ENCODE measurements at regions not wholly inside any gene's neighbourhood (a gene's known extent, or its start where the extent isn't known, plus 50 kb on each side); places are given as distances from the start of the nearest gene placed in this dataset.

DNA sequence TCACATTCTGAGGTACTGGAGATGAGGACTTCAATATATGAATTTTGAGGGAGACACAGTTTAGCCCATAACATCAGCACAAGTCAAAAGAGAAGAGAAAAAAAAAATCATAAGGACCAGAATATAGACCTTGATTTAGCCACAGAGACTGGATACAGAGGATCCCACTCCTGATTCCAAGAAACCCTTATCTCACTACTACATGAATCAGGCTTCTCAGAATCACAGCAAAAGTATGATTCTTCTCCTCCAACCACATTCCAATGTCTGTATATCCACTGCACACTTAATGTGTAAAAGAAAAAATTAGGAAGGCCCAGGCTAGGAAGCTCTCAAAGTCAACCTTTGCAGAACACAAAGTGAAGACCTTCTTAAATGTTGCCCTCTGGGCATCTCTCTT is 610.9 kb downstream of the DTWD2 start:
- H3K27me3 ChIP-seq (ENCODE audit: control insufficient read depth in 2 of 2, insufficient read depth in 1 of 2, low read length in 1 of 2): no peaks in the 10 kb centered on the region
- H3K27ac ChIP-seq (ENCODE audit: low read depth in 1 of 2, low read length in 1 of 2): no peak overlapping the region
- no peaks in the 10 kb centered on the region for H3K36me3 ChIP-seq (ENCODE audit: control insufficient read depth in 2 of 2, insufficient read depth in 2 of 2, low read length in 1 of 2)
- no peaks in the 10 kb centered on the region for H3K4me1 ChIP-seq (ENCODE audit: control insufficient read depth in 2 of 2, insufficient read depth in 2 of 2, low read length in 2 of 2)
- no peak for DNase-seq (ENCODE audit: low read depth in 6 of 9, low spot score in 9 of 9)
- H3K4me3 ChIP-seq (ENCODE audit: low read length in 2 of 2): no peak overlapping the region
- no peaks in the 10 kb centered on the region for H3K9me3 ChIP-seq (ENCODE audit: control insufficient read depth in 2 of 2, insufficient read depth in 1 of 2, low read length in 1 of 2)

- WGBS: 93% methylated on average over 3 of the region's 3 CpGs
- H3K27me3 ChIP-seq (ENCODE audit: control insufficient read depth in 2 of 2, insufficient read depth in 1 of 2, low read length in 1 of 2): no peaks in the 10 kb centered on the region
- H3K4me3 ChIP-seq (ENCODE audit: low read length in 2 of 2): no peak overlapping the region
- H3K27ac ChIP-seq (ENCODE audit: low read depth in 1 of 2, low read length in 1 of 2): no peak overlapping the region
- H3K36me3 ChIP-seq (ENCODE audit: control insufficient read depth in 2 of 2, insufficient read depth in 2 of 2, low read length in 1 of 2): no peaks in the 10 kb centered on the region
- no peaks in the 10 kb centered on the region for H3K4me1 ChIP-seq (ENCODE audit: control insufficient read depth in 2 of 2, insufficient read depth in 2 of 2, low read length in 2 of 2)
- no peak for DNase-seq (ENCODE audit: low read depth in 6 of 9, low spot score in 9 of 9)
- peaks cover 0 to 4% of the 10 kb centered on the region in 2 donors for H3K9me3 ChIP-seq (ENCODE audit: control insufficient read depth in 2 of 2, insufficient read depth in 1 of 2, low read length in 1 of 2)
These were observed 616.1 kb downstream of the DTWD2 start for GRCh38 chr5:118371973-118372831.

DNA sequence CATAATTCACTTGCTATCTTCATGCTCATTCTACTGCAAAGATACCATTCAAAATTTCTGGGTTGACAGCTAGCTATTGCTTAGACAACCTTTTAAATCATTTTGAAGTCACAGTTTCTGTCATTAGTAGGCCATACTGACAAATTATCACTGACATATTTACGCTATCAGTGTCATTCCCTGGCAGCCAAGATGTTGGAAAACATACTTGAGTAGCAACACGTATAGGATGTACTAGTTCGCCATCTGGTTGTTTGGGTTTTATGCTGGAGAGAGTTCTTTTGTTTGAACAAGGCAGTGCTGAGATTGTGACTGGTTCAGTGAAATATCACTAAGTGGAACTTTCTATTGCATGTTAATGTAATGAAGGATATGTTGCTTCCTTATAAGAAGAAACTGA is 621.9 kb downstream of the DTWD2 start:
- Histone ChIP-seq H3K36me3 (ENCODE audit: control insufficient read depth in 2 of 2, insufficient read depth in 2 of 2, low read length in 1 of 2) (no peaks in the 10 kb centered on the region), H3K4me3 (ENCODE audit: low read length in 2 of 2) (no peak overlapping the region), H3K27me3 (ENCODE audit: control insufficient read depth in 2 of 2, insufficient read depth in 1 of 2, low read length in 1 of 2) (no peaks in the 10 kb centered on the region), H3K4me1 (ENCODE audit: control insufficient read depth in 2 of 2, insufficient read depth in 2 of 2, low read length in 2 of 2) (no peaks in the 10 kb centered on the region), H3K27ac (ENCODE audit: low read depth in 1 of 2, low read length in 1 of 2) (no peak overlapping the region), H3K9me3 (ENCODE audit: control insufficient read depth in 2 of 2, insufficient read depth in 1 of 2, low read length in 1 of 2) (peaks cover 0 to 4% of the 10 kb centered on the region in 2 donors)
- 95% methylated on average over 3 of the region's 3 CpGs for WGBS
- DNase-seq (ENCODE audit: low read depth in 6 of 9, low spot score in 9 of 9): no peak

- H3K4me1 ChIP-seq (ENCODE audit: control insufficient read depth in 2 of 2, insufficient read depth in 2 of 2, low read length in 2 of 2): no peaks in the 10 kb centered on the region
- 76% methylated on average over 4 of the region's 4 CpGs for WGBS
- no peak overlapping the region for H3K27ac ChIP-seq (ENCODE audit: low read depth in 1 of 2, low read length in 1 of 2)
- no peak for DNase-seq (ENCODE audit: low read depth in 6 of 9, low spot score in 9 of 9)
- peaks cover 0 to 4% of the 10 kb centered on the region in 2 donors for H3K9me3 ChIP-seq (ENCODE audit: control insufficient read depth in 2 of 2, insufficient read depth in 1 of 2, low read length in 1 of 2)
- no peaks in the 10 kb centered on the region for H3K36me3 ChIP-seq (ENCODE audit: control insufficient read depth in 2 of 2, insufficient read depth in 2 of 2, low read length in 1 of 2)
- H3K27me3 ChIP-seq (ENCODE audit: control insufficient read depth in 2 of 2, insufficient read depth in 1 of 2, low read length in 1 of 2): no peaks in the 10 kb centered on the region
- no peak overlapping the region for H3K4me3 ChIP-seq (ENCODE audit: low read length in 2 of 2)
These were observed 622.6 kb downstream of the DTWD2 start for GRCh38 chr5:118365718-118366117.

- Histone ChIP-seq H3K27me3 (ENCODE audit: control insufficient read depth in 2 of 2, insufficient read depth in 1 of 2, low read length in 1 of 2) (no peaks in the 10 kb centered on the region), H3K36me3 (ENCODE audit: control insufficient read depth in 2 of 2, insufficient read depth in 2 of 2, low read length in 1 of 2) (no peaks in the 10 kb centered on the region), H3K27ac (ENCODE audit: low read depth in 1 of 2, low read length in 1 of 2) (no peak overlapping the region), H3K9me3 (ENCODE audit: control insufficient read depth in 2 of 2, insufficient read depth in 1 of 2, low read length in 1 of 2) (no peaks in the 10 kb centered on the region), H3K4me3 (ENCODE audit: low read length in 2 of 2) (no peak overlapping the region), H3K4me1 (ENCODE audit: control insufficient read depth in 2 of 2, insufficient read depth in 2 of 2, low read length in 2 of 2) (no peaks in the 10 kb centered on the region)
- no peak for DNase-seq (ENCODE audit: low read depth in 6 of 9, low spot score in 9 of 9)
These were observed 633.5 kb downstream of the DTWD2 start for GRCh38 chr5:118354797-118355196.

GRCh38 chr5:118353970-118354369 is 634.4 kb downstream of the DTWD2 start:
- no peaks in the 10 kb centered on the region for H3K9me3 ChIP-seq (ENCODE audit: control insufficient read depth in 2 of 2, insufficient read depth in 1 of 2, low read length in 1 of 2)
- H3K27me3 ChIP-seq (ENCODE audit: control insufficient read depth in 2 of 2, insufficient read depth in 1 of 2, low read length in 1 of 2): no peaks in the 10 kb centered on the region
- H3K4me1 ChIP-seq (ENCODE audit: control insufficient read depth in 2 of 2, insufficient read depth in 2 of 2, low read length in 2 of 2): no peaks in the 10 kb centered on the region
- no peak overlapping the region for H3K4me3 ChIP-seq (ENCODE audit: low read length in 2 of 2)
- H3K27ac ChIP-seq (ENCODE audit: low read depth in 1 of 2, low read length in 1 of 2): no peak overlapping the region
- H3K36me3 ChIP-seq (ENCODE audit: control insufficient read depth in 2 of 2, insufficient read depth in 2 of 2, low read length in 1 of 2): no peaks in the 10 kb centered on the region
- DNase-seq (ENCODE audit: low read depth in 6 of 9, low spot score in 9 of 9): no peak

DNA sequence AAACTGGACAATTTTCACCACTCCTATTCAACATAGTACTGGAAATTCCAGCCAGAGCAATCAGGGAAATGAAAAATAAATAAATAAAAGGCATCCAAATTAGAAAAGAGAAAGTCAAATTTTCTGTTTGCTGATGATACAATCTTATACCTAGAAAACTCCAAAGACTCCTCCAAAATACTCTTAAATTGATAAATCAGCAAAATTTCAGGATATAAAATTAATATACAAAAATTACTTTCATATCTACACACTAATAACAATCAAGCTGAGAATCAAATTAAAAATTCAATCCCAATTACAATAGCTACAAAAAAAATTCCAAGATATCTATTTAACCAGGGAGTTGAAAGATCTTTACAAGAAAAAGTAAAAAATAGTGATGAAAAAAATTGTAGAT is 651.9 kb downstream of the DTWD2 start:
- no peak overlapping the region for H3K27ac ChIP-seq (ENCODE audit: low read depth in 1 of 2, low read length in 1 of 2)
- no peaks in the 10 kb centered on the region for H3K27me3 ChIP-seq (ENCODE audit: control insufficient read depth in 2 of 2, insufficient read depth in 1 of 2, low read length in 1 of 2)
- no peak overlapping the region for H3K4me3 ChIP-seq (ENCODE audit: low read length in 2 of 2)
- H3K9me3 ChIP-seq (ENCODE audit: control insufficient read depth in 2 of 2, insufficient read depth in 1 of 2, low read length in 1 of 2): no peaks in the 10 kb centered on the region
- no peak for DNase-seq (ENCODE audit: low read depth in 6 of 9, low spot score in 9 of 9)
- no peaks in the 10 kb centered on the region for H3K36me3 ChIP-seq (ENCODE audit: control insufficient read depth in 2 of 2, insufficient read depth in 2 of 2, low read length in 1 of 2)
- H3K4me1 ChIP-seq (ENCODE audit: control insufficient read depth in 2 of 2, insufficient read depth in 2 of 2, low read length in 2 of 2): no peaks in the 10 kb centered on the region

GRCh38 chr5:118327389-118327788 is 661.0 kb downstream of the DTWD2 start:
- H3K4me1 ChIP-seq (ENCODE audit: control insufficient read depth in 2 of 2, insufficient read depth in 2 of 2, low read length in 2 of 2): no peaks in the 10 kb centered on the region
- WGBS: 98% methylated on average over 3 of the region's 3 CpGs

GRCh38 chr5:118326481-118327045 is 661.8 kb downstream of the DTWD2 start:
- H3K4me3 ChIP-seq (ENCODE audit: low read length in 2 of 2): no peak overlapping the region
- no peak overlapping the region for H3K27ac ChIP-seq (ENCODE audit: low read depth in 1 of 2, low read length in 1 of 2)
- H3K4me1 ChIP-seq (ENCODE audit: control insufficient read depth in 2 of 2, insufficient read depth in 2 of 2, low read length in 2 of 2): no peaks in the 10 kb centered on the region
- DNase-seq (ENCODE audit: low read depth in 6 of 9, low spot score in 9 of 9): no peak
- peaks cover 0 to 11% of the 10 kb centered on the region in 2 donors for H3K9me3 ChIP-seq (ENCODE audit: control insufficient read depth in 2 of 2, insufficient read depth in 1 of 2, low read length in 1 of 2)
- 83% methylated on average over 5 of the region's 5 CpGs for WGBS
- H3K27me3 ChIP-seq (ENCODE audit: control insufficient read depth in 2 of 2, insufficient read depth in 1 of 2, low read length in 1 of 2): no peaks in the 10 kb centered on the region
- H3K36me3 ChIP-seq (ENCODE audit: control insufficient read depth in 2 of 2, insufficient read depth in 2 of 2, low read length in 1 of 2): no peaks in the 10 kb centered on the region

More at GRCh38 chr5:118327389-118327788, 661.0 kb downstream of the DTWD2 start:
- no peak overlapping the region for H3K27ac ChIP-seq (ENCODE audit: low read depth in 1 of 2, low read length in 1 of 2)
- H3K36me3 ChIP-seq (ENCODE audit: control insufficient read depth in 2 of 2, insufficient read depth in 2 of 2, low read length in 1 of 2): no peaks in the 10 kb centered on the region
- H3K27me3 ChIP-seq (ENCODE audit: control insufficient read depth in 2 of 2, insufficient read depth in 1 of 2, low read length in 1 of 2): no peaks in the 10 kb centered on the region
- peaks cover 0 to 8% of the 10 kb centered on the region in 2 donors for H3K9me3 ChIP-seq (ENCODE audit: control insufficient read depth in 2 of 2, insufficient read depth in 1 of 2, low read length in 1 of 2)
- no peak for DNase-seq (ENCODE audit: low read depth in 6 of 9, low spot score in 9 of 9)
- H3K4me3 ChIP-seq (ENCODE audit: low read length in 2 of 2): no peak overlapping the region

Data from thymus (tissue), 11 donors.